ENCODE measurements at regions not wholly inside any gene's neighbourhood (a gene's known extent, or its start where the extent isn't known, plus 50 kb on each side); places are given as distances from the start of the nearest gene placed in this dataset.

GRCh38 chr1:232501854-232502253 lies 128.1 kb downstream of the SIPA1L2 start:
- no peak for TF ChIP-seq CTCF (IDR thresholded peaks at IDR 0.05 in 2 of 3, conservative IDR thresholded peaks at IDR 0.05 in 1 of 3; ENCODE audit: insufficient read depth in 2 of 3, low read depth in 1 of 3, low read length in 3 of 3)
- no peak for TF ChIP-seq KAT8 (IDR thresholded peaks at IDR 0.05; ENCODE audit: low read depth)
- no peak for TF ChIP-seq TAF1 (IDR thresholded peaks at IDR 0.05; ENCODE audit: control insufficient read depth, extremely low read depth, insufficient read depth, low read length, severe bottlenecking)
- TF ChIP-seq PHF21A (IDR thresholded peaks at IDR 0.05; ENCODE audit: borderline replicate concordance, low read depth) = no peak
- TF ChIP-seq E4F1 (CRISPR knock-in tag; IDR thresholded peaks at IDR 0.05; ENCODE audit: borderline replicate concordance) = no peak
- TF ChIP-seq EZH2 (IDR thresholded peaks at IDR 0.05; ENCODE audit: borderline replicate concordance, low read depth, low read length) = no peak
- no peak for TF ChIP-seq CEBPZ (IDR thresholded peaks at IDR 0.05; ENCODE audit: borderline replicate concordance, low read depth, low read length)
- TF ChIP-seq SMAD3 (CRISPR knock-in tag; conservative IDR thresholded peaks at IDR 0.05) = no peak
- TF ChIP-seq ZNF274 (IDR thresholded peaks at IDR 0.05; ENCODE audit: borderline replicate concordance, low read depth, low read length) = no peak

Data from K562 (cell line).